Hepatocyte (in vitro differentiated cells): ENCODE measurements at regions not wholly inside any gene's neighbourhood (a gene's known extent, or its start where the extent isn't known, plus 50 kb on each side); places are given as distances from the start of the nearest gene placed in this dataset.

Experiments used
- EZH2 ChIP-seq: fragments of 200-600 bp; sonication (generic); IDR thresholded peaks from 2 replicates; pipeline ENCODE4 v1.6.1; 2016; ENCODE audit warnings: antibody characterized with exemption, mild to moderate bottlenecking, borderline replicate concordance
- EZH2phosphoT487 ChIP-seq: fragments of 200-600 bp; sonication (generic); IDR thresholded peaks from one replicate; pipeline ENCODE4 v1.6.1; 2018; ENCODE audit warnings: antibody characterized with exemption, mild to moderate bottlenecking, low read depth, moderate library complexity; ENCODE audit not compliant: unreplicated experiment, severe bottlenecking
- TF ChIP-seq, protein P1 (sequence below): fragments of 200-600 bp; sonication (generic); IDR thresholded peaks from 2 replicates; pipeline ENCODE4 v1.5.1; 2016; ENCODE audit warnings: antibody characterized with exemption, mild to moderate bottlenecking; ENCODE audit not compliant: poor library complexity

DNA sequence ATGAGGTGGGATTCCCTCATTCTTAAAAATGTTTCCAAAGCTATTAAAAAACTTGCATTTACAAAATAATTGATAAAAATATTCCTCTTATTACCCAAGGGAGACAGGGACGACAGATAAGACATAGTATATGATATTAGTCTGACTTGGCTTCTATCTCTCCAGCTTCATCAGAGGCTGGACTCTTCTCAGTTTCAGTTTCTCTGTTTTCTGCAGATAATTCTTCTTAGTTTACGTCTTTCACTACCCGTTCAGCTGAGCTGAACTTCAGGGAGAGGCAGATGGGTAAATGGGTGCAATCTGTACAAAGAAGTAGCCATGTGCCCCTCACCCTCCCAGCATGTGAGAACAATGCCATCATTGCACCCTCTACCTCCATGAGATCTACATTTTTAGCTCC, 214.0 kb upstream of the SLIT2 start:
- TF ChIP-seq, protein P1, sequence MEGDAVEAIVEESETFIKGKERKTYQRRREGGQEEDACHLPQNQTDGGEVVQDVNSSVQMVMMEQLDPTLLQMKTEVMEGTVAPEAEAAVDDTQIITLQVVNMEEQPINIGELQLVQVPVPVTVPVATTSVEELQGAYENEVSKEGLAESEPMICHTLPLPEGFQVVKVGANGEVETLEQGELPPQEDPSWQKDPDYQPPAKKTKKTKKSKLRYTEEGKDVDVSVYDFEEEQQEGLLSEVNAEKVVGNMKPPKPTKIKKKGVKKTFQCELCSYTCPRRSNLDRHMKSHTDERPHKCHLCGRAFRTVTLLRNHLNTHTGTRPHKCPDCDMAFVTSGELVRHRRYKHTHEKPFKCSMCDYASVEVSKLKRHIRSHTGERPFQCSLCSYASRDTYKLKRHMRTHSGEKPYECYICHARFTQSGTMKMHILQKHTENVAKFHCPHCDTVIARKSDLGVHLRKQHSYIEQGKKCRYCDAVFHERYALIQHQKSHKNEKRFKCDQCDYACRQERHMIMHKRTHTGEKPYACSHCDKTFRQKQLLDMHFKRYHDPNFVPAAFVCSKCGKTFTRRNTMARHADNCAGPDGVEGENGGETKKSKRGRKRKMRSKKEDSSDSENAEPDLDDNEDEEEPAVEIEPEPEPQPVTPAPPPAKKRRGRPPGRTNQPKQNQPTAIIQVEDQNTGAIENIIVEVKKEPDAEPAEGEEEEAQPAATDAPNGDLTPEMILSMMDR, result no peak
- TF ChIP-seq EZH2 (no peak), EZH2phosphoT487 (no peak)
